SH-SY5Y (cell line): ENCODE measurements at regions not wholly inside any gene's neighbourhood (a gene's known extent, or its start where the extent isn't known, plus 50 kb on each side); places are given as distances from the start of the nearest gene placed in this dataset.

Experiments
- GATA2 ChIP-seq: IDR thresholded peaks from 2 replicates; pipeline ENCODE4 v1.6.1; 2011; ENCODE audit warnings: mild to moderate bottlenecking, low read depth, low read length
- GATA3 ChIP-seq: IDR thresholded peaks from 2 replicates; pipeline ENCODE4 v1.6.1; 2011; ENCODE audit warnings: low read depth, mild to moderate bottlenecking, low read length, moderate library complexity

DNA sequence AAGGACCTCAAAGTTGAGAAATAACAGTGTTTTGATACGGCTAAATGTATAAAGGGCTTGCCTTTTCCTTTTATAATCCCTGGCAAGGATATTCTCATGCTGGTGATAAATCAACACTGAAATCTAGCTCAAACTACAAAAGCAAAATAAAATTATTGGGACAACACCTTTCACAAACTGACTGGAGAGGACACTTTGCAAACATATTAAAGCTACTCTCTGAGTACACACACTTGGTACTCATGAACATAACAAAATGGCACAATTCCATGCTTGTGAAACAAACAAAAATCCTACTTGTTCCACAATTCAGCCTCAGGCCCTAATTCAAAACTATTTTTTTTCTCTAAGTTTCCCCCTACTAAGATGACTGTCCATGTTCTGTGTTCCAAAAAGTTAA lies 305.8 kb downstream of the ETAA1 start:
- TF ChIP-seq GATA3 (no peak), GATA2 (no peak)
